NCI-H526 treated with DMSO at 0.1 percent for 48 hours (cell line): ENCODE measurements at regions not wholly inside any gene's neighbourhood (a gene's known extent, or its start where the extent isn't known, plus 50 kb on each side); places are given as distances from the start of the nearest gene placed in this dataset.
"Not testable (repeated sequence)": the region's sequence is repeated elsewhere in the genome, so short reads cannot be mapped to it uniquely, and the experiment has no call there.

Experiments
- DNase-seq: peaks from one replicate; lab custom pipeline; 2025; lab: John Stamatoyannopoulos, UW

DNA sequence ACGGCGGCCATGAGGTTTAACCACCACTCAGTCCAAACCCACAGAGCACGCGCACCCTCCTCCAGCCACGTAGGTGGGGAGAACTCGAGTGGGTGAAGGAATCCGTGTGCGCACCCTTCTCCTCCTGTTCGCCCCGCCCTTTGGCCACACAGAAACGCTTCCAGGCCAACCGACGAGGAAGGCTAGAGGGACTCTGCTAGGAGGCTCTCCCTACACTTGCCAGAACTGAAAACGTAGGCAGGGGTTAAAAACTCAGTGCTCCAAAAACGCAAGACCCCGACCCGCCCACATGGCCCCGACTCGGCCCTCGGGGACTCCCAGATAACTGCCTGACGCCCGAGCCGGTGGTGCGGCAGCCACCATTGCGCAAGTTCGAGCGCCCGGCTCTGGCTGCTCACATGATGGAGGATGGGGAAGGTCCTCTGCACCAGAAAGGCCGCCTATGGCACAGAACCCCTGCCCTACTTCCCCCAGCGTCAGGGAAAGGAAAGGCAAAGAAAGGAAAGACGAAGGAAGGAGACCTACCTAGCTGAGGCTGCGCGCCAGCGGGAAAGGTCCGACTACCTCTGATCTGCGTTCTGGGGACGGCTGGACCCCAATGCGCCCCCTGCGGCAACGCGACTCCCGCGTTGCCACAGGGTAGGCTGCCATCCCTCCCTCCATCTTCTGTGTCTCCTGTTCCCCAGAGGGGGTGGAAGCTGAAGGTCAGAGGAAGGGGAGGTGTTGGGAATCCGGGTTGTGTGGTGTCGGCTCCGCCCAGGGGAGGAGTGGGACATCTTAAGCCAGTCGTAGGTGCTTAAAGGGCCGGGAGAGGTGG, 201.9 kb upstream of the AGTR2 start:
- DNase-seq: peak; percentile 48

DNA sequence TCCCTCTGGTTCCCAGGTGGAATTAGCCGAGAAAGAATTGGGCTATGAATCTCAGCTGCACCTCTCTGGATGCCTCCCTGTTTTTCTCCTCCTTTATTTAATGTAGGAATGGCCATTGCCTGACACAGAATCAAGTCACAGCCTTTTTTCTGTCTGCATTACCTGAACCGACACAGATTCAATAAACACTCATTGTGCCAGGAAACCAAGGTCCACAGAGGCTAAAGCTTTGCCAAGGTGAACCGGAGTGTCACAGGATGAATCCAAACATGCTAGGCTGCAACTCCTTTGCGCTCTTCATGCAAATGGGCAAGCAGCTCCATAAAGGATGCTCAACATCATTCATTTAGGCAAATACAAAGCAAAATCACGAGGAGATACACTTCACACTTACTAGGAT, 199.8 kb upstream of the AGTR2 start:
- no peak for DNase-seq

DNA sequence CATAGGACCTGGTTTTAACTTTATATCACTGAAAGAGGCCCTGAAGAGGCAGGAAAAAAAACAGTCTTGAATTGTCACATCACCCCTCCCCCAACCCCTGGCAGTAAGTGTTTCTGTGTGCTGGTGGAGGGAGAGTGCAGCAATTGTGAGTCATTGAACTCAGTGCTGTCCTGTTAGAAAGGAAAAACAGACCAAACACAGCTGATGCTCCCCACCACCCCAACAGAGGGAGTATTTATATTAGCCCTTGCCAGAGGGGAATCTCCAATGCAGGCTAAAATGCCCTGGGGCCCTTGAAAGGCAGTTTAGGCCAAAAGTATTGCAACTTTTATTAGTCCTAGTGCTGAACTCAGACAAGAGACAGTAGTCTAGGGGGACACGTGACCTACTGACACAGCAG, 197.8 kb upstream of the AGTR2 start:
- no peak for DNase-seq

DNA sequence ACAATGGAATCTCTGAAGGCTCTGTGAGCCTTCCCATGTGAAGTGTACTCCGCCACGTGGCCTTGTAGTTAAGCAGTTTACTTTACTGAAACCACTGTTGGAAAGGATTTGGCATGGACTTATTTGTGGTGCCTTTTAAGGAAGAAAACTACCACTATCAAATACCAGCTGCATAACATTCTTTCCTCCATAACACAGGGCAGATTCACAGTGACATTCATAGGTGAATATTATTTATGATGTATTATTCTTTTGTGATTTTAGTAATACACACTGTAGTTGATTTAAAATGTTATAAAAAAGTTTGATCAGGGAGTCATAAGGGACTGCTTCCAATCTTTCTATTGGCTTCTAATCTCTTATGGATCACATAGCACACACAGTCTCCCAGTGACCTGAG, 192.5 kb upstream of the AGTR2 start:
- DNase-seq: no peak

DNA sequence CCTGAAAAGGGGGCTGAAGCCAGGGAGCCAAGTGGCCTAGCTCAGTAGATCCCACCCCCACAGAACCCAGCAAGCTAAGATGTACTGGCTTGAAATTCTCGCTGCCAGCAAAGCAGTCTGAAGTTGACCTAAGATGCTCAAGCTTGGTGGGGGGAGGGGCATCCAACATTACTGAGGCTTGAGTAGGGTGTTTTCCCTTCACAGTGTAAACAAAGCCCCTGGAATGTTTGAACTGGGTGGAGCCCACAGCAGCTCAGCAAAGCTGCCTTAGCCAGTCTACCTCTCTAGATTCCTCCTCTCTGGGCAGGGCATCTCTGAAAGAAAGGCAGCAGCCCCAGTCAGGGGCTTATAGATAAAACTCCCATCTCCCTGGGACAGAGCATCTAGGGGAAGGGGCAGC, 187.4 kb upstream of the AGTR2 start:
- not testable (repeated sequence) for DNase-seq

DNA sequence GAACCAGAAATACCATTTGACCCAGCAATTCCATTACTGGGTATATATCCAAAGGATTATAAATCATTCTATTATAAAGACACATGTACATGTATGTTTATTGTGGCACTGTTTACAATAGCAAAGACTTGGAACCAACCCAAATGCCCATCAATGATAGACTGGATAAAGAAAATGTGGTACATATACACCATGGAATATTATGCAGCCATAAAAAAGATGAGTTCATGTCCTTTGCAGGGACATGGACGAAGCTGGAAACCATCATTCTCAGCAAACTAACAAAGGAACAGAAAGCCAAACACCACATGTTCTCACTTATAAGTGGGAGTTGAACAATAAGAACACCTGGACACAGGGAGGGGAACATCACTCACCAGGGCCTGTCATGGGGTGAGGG, 183.1 kb upstream of the AGTR2 start:
- DNase-seq: not testable (repeated sequence)

DNA sequence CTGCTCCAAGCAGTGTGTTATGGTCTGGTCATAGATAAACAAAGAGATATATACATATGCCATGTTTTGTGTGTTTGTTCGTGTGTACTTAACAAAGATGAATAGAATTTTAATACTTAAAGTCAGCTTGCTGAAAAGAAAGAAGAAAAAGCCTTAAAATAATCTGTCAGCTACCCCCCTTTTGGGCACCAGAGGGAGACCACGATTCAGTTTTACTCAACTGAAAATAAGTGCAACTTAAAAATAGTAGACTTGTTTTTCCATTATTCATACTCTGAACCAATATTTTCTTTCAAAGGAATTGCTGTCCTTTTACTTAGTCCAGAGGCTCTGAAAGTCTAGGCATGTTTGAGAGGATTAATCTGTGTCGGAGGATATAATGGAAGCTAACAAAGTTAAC, 181.7 kb upstream of the AGTR2 start:
- DNase-seq: peak; percentile 3

DNA sequence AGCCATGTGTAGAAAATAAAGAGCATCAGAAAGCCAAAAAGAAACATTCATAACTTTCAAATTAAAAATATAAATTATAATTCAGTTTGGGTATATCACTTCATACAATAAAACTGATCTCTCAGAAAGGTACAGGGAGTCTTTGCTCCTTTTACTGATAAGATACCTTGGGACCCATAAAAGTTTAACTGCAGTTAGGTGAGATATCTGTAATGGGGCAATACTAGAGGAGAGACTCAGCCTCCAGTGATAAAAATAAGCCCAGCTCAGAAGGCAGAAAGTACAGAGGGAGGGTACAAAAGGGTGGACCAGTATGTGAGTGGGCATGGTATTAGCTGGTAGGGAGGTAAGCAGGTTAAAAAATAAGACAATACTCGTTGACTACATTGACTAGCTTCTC, 180.9 kb upstream of the AGTR2 start:
- no peak for DNase-seq

DNA sequence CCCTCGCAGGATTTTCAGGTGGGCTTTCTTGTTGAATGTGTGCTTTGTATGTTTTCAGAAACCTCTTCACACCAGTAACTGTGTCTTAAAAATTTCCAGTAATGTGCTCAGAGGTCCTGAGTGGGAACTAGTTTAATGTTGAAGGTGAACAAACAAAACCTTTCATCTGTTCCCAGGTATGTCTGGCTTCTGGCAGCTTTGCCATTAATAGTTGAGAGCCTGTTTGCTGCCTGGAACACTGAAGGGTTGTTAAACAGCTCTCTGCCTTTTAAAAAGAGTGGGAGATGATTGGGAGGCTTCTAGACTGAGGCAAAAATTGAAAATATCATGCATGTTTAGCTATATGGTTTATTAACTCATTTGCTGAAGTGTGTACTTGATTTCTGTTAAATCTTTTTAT, 161.2 kb upstream of the AGTR2 start:
- DNase-seq: no peak

DNA sequence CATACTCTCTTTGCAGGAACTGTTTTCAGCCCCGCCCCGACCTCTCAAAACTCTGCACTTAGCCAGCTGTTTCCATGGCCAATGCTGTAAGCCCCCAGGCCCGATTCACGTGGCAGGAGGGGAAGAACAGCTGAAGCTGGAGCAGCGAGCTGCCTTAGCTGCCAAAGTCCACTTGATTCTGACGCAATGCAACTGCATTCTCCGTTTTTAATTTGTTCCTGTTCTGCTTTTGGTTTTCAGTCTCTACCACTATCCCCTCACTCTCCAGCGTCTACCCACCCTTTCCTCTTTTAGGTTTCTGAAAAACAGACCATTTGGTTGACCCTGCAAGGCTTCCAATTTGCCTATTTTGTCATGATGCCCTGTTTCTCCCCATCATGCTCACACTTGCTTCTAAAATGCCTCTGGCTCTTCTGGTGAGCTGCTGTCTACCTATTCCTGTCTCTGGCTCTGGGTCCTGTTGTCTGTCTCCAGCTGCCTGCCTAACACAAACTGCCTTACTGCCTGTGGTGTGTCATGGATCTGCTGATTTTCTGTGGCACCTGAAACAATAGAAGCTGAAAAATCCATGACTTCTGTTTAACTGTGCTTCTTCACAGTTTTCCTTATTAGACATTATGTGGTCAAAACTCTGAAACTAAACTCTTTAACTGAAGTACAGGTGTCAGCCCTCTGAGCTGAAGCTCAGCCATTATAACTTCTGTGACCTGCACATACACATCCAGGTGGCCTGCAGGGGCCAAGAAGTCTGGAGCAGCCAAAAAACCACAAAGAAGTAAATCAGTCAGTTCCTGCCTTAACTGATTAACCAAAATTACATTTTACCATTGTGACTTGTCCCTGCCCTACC, 160.5 kb upstream of the AGTR2 start:
- no peak for DNase-seq

DNA sequence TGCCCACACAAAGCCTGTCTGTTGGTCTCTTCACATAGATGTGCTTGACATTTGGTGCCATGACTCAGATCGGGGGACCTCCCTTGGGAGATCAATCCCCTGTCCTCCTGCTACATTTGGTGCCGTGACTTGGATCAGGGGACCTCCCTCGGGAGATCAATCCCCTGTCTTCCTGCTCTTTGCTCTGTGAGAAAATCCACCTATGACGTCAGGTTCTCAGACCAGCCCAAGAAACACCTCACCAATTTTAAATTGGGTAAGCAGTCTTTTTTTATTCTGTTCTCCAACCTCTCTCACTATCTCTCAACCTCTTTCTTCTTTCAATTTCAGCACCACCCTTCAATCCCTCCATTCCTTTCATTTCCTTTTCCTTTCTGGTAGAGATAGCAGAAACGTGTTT, 159.6 kb upstream of the AGTR2 start:
- DNase-seq: no peak

DNA sequence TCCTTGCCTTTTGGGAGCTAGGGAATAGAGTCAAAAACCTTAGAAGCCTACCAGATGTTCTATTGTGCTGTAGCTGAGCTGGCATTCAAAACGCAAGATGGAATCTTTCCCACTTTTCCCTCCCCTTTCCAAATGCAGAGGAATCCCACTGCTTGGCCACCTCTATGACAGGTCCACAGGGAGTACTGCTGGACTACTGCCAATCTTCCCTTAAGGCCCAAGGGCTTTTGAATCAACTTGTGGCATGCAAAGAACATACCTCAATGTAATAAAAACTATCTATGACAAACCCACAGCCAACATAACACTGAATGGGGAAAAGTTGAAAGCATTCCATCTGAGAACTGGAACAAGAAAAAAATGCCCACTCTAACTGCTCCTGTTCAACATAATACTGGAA, 139.2 kb upstream of the AGTR2 start:
- no peak for DNase-seq
